Tibial nerve (tissue), 4 donors: ENCODE measurements at regions not wholly inside any gene's neighbourhood (a gene's known extent, or its start where the extent isn't known, plus 50 kb on each side); places are given as distances from the start of the nearest gene placed in this dataset.
"Not testable (repeated sequence)": the region's sequence is repeated elsewhere in the genome, so short reads cannot be mapped to it uniquely, and the experiment has no call there.

Experiments used
- DNase-seq, 2 donors: peaks; one replicate each; pipeline ENCODE4 v3.0.0-alpha.2; 2019; ENCODE audit warnings: low spot score in 2 of 2
- H3K27ac ChIP-seq, 4 donors: fragments of 200-600 bp; sonication (generic) in 3 of 4; one replicate each; pipeline ENCODE4 v1.5.1; 2017 to 2019; ENCODE audit warnings: mild to moderate bottlenecking in 1 of 4
- H3K27me3 ChIP-seq, 2 donors: fragments of 200-600 bp; sonication (generic) in 1 of 2; one replicate each; pipeline versions ENCODE4 v1.5.1 to v1.6.0; 2017 to 2019
- H3K36me3 ChIP-seq, 3 donors: fragments of 200-600 bp; sonication (generic); one replicate each; pipeline ENCODE4 v1.5.1; 2018 to 2019
- H3K4me1 ChIP-seq, 4 donors: fragments of 200-600 bp; sonication (generic) in 3 of 4; one replicate each; pipeline ENCODE4 v1.5.1; 2017 to 2019
- H3K4me3 ChIP-seq, 4 donors: fragments of 200-600 bp; sonication (generic) in 3 of 4; one replicate each; pipeline ENCODE4 v1.5.1; 2017 to 2019; ENCODE audit warnings: mild to moderate bottlenecking in 1 of 4, moderate library complexity in 1 of 4
- H3K9me3 ChIP-seq, 4 donors: fragments of 200-600 bp; sonication (generic) in 3 of 4; one replicate each; pipeline ENCODE4 v1.5.1; 2017 to 2019
- EP300 ChIP-seq, 2 donors: sonication (generic); formaldehyde crosslinking; IDR thresholded peaks; one replicate each; pipeline ENCODE4 v1.6.1; 2017; ENCODE audit warnings: antibody characterized with exemption in 2 of 2, mild to moderate bottlenecking in 1 of 2
- POLR2A ChIP-seq, 2 donors: fragments of 450-650 bp; IDR thresholded peaks; one replicate each; pipeline ENCODE4 v1.6.1; 2017; ENCODE audit warnings: antibody characterized with exemption in 2 of 2, mild to moderate bottlenecking in 2 of 2, moderate library complexity in 2 of 2
- WGBS, 2 donors: methylation state at CpG; one replicate each; pipeline ENCODE4 v1.1.5; 2018; 5-methylcytosine and 5-hydroxymethylcytosine counted together
- TF ChIP-seq, protein P1 (sequence below), 5 experiments: fragments of 200-600 bp in 3 of 5; fragments of 450-650 bp in 2 of 5; sonication (generic) in 3 of 5; IDR thresholded peaks; one replicate each; pipeline ENCODE4 v1.5.1; 2016 to 2019; ENCODE audit warnings: antibody characterized with exemption in 5 of 5, mild to moderate bottlenecking in 3 of 5, moderate library complexity in 2 of 5

DNA sequence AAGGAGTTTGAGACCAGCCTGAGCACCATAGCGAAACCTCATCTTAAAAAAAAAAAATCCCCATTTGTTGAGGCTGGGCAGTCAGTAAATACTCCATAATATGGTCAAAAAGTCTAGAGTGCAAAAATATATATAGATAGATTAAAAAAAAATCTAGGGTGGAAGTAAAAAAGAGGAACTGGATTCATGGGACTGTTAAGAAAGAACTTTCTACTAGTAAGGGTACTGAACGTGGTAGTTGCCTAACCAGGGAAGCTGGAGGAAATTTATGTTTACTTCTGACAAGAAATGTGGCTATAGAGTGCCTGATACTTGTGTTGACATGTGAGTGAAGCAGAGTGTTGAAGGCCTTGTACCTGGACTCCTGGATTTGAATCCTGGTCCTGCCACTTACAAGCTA is 265.9 kb upstream of the FAM78B start:
- Histone ChIP-seq H3K9me3 (no peaks in the 10 kb centered on the region), H3K36me3 (no peaks in the 10 kb centered on the region), H3K27me3 (no peaks in the 10 kb centered on the region), H3K4me3 (no peak overlapping the region), H3K4me1 (no peaks in the 10 kb centered on the region), H3K27ac (no peak overlapping the region)
- TF ChIP-seq, protein P1, sequence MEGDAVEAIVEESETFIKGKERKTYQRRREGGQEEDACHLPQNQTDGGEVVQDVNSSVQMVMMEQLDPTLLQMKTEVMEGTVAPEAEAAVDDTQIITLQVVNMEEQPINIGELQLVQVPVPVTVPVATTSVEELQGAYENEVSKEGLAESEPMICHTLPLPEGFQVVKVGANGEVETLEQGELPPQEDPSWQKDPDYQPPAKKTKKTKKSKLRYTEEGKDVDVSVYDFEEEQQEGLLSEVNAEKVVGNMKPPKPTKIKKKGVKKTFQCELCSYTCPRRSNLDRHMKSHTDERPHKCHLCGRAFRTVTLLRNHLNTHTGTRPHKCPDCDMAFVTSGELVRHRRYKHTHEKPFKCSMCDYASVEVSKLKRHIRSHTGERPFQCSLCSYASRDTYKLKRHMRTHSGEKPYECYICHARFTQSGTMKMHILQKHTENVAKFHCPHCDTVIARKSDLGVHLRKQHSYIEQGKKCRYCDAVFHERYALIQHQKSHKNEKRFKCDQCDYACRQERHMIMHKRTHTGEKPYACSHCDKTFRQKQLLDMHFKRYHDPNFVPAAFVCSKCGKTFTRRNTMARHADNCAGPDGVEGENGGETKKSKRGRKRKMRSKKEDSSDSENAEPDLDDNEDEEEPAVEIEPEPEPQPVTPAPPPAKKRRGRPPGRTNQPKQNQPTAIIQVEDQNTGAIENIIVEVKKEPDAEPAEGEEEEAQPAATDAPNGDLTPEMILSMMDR (IDR thresholded peaks at IDR 0.05) = no peak
- no peak for TF ChIP-seq POLR2A (IDR thresholded peaks at IDR 0.05)
- no peak for TF ChIP-seq EP300 (IDR thresholded peaks at IDR 0.05)
- WGBS, 2 donors = 74 to 78% methylated on average over 2 of the region's 2 CpGs
- DNase-seq = no peak

DNA sequence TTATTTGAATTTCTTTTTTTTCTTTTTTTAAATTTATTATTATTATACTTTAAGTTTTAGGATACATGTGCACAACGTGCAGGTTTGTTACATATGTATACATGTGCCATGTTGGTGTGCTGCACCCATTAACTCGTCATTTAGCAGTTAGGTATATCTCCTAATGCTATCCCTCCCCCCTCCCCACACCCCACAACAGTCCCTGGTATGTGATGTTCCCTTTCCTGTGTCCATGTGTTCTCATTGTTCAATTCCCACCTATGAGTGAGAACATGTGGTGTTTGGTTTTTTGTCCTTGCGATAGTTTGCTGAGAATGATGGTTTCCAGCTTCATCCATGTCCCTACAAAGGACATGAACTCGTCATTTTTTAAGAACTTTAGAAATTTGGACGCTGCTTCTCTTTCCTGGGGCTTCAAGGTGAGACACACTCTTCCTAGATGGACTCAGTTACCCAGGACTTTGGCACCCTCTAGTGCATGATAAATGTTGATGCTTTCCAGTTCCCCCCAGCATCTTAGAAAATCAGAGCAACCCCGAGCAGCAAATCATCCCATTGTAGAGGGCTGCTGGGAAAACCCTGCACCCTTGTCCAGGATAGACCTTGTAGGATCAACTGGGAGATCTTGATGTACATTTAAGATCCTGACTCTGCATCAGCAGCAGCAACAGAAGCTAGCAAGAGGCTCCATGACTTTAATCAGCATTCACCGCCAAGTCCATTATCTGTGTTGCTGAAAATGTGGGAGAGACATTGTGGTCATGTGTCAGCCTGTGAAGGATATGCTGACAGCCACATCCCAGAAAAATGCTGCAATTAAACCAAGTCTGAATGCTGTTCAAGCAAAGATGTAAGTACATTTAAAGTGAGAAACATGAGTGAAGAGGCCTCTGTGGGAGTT is 266.9 kb upstream of the FAM78B start:
- not testable (repeated sequence) for H3K27ac ChIP-seq, DNase-seq, H3K4me3 ChIP-seq, H3K27me3 ChIP-seq, H3K4me1 ChIP-seq, H3K36me3 ChIP-seq, H3K9me3 ChIP-seq
- 37 to 40% methylated on average over 7 of the region's 7 CpGs for WGBS, 2 donors

DNA sequence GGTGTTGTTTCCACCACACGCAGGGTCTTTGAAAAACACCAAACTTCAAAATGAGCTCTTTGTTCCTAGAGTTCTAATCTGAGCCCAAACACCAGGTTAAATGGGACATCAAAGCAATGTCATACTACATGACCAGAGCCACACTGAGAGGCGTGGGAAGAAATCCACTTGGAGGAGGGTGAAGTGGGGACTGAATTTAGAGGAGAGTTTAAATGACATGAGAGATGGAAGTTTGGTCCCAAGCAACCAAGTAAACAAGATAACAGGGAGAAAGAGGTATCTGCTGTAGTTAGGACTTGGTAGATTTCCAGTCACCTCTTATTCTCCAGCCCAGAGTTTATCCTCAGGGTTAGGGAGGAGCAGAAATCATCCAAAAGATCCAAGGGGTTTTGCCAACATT is 290.9 kb upstream of the FAM78B start:
- TF ChIP-seq POLR2A (IDR thresholded peaks at IDR 0.05) = no peak
- TF ChIP-seq EP300 (IDR thresholded peaks at IDR 0.05) = no peak
- TF ChIP-seq, protein P1 (IDR thresholded peaks at IDR 0.05) = no peak
- no peaks in the 10 kb centered on the region for H3K36me3 ChIP-seq

DNA sequence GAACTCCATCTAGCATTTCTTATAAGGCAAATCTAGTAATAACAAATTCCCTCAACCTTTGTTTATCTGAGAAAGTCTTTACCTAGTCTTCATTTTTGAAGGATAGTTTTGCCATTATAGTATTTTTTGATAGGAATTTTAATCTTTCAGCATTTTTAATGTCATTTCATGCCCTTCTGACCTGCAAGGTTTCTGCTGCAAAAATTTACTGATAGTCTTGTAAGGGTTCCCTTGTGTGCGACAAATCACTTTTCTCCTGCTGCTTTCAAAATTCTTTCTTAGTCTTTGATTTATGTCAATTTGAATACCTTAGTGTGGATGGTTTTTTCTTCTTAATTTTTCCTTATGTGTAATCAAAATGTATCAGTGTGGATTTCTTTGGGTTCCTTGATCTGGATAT is 297.5 kb upstream of the FAM78B start:
- no peaks in the 10 kb centered on the region for H3K27me3 ChIP-seq
- no peak for DNase-seq
- WGBS, 2 donors = 98% methylated on average over 1 of the region's 1 CpG
- H3K4me3 ChIP-seq = no peak overlapping the region
- H3K4me1 ChIP-seq = no peaks in the 10 kb centered on the region
- no peaks in the 10 kb centered on the region for H3K36me3 ChIP-seq
- H3K27ac ChIP-seq = no peak overlapping the region
- peaks cover 0 to 14% (median 2%) of the 10 kb centered on the region in 4 donors for H3K9me3 ChIP-seq
- no peak for TF ChIP-seq POLR2A (IDR thresholded peaks at IDR 0.05)
- no peak for TF ChIP-seq EP300 (IDR thresholded peaks at IDR 0.05)
- TF ChIP-seq, protein P1 (IDR thresholded peaks at IDR 0.05) = no peak

More for the DNA sequence above, 290.9 kb upstream of the FAM78B start:
- no peak for DNase-seq
- no peak overlapping the region for H3K27ac ChIP-seq
- no peak overlapping the region for H3K4me3 ChIP-seq
- WGBS, 2 donors = 76 to 83% methylated on average over 2 of the region's 2 CpGs
- H3K27me3 ChIP-seq = no peaks in the 10 kb centered on the region
- H3K4me1 ChIP-seq = no peaks in the 10 kb centered on the region
- no peaks in the 10 kb centered on the region for H3K9me3 ChIP-seq

DNA sequence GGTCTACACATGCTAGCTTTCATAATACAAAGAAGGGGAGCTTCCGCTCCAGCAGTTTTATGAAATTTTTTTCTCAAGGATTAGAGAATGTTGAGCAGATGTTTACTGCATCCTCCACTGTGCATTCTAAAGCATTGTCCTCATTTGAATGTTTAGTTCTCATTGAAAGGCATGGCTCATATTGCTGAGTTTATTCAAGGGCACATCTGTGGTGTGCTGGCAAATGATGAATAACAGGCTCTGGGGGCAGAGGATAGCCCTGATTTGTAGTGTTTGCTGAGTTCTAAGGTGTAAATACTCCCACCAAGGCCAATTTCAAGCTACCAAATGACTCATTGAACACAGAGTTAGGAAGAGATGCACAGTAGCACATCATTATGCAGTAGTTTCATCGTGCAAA is 303.2 kb upstream of the FAM78B start:
- peaks cover 0 to 5% (median 2%) of the 10 kb centered on the region in 4 donors for H3K9me3 ChIP-seq
- 58 to 64% methylated on average over 2 of the region's 2 CpGs for WGBS, 2 donors
- H3K36me3 ChIP-seq = no peaks in the 10 kb centered on the region
- peaks cover 0 to 10% (median 3%) of the 10 kb centered on the region in 4 donors for H3K4me1 ChIP-seq
- no peak for DNase-seq
- no peak overlapping the region for H3K27ac ChIP-seq
- no peaks in the 10 kb centered on the region for H3K27me3 ChIP-seq
- H3K4me3 ChIP-seq = no peak overlapping the region
- TF ChIP-seq POLR2A (IDR thresholded peaks at IDR 0.05) = no peak
- no peak for TF ChIP-seq EP300 (IDR thresholded peaks at IDR 0.05)

DNA sequence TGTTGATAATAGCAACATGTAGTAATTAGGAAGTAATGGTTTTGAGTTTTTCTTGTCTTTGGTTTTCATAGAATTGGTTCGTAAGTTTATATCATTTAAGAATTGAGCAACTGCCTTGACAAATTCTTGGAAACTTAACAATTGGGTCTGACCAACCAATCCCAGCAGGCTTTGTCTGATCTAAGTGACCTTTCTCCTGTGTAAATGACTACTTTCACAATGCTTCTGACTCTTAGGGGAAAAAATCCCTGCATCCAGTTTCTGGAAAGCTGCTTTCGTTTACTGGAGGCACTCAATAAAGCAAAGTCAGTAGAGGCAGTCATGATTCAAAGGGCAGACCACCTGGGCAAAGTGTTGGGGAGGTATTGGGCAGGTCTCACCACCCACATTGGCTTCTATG is 303.6 kb upstream of the FAM78B start:
- Histone ChIP-seq H3K27ac (no peak overlapping the region), H3K4me1 (peaks cover 0 to 10% (median 3%) of the 10 kb centered on the region in 4 donors), H3K4me3 (no peak overlapping the region), H3K27me3 (no peaks in the 10 kb centered on the region), H3K36me3 (no peaks in the 10 kb centered on the region), H3K9me3 (peaks cover 0 to under 1% (median 0%) of the 10 kb centered on the region in 4 donors)
- no peak for DNase-seq
- TF ChIP-seq EP300 (IDR thresholded peaks at IDR 0.05) = no peak
- TF ChIP-seq, protein P1 (IDR thresholded peaks at IDR 0.05) = no peak
- TF ChIP-seq POLR2A (IDR thresholded peaks at IDR 0.05) = no peak
- WGBS, 2 donors = 37 to 38% methylated on average over 2 of the region's 2 CpGs
